ENCODE measurements at regions not wholly inside any gene's neighbourhood (a gene's known extent, or its start where the extent isn't known, plus 50 kb on each side); places are given as distances from the start of the nearest gene placed in this dataset.

DNA sequence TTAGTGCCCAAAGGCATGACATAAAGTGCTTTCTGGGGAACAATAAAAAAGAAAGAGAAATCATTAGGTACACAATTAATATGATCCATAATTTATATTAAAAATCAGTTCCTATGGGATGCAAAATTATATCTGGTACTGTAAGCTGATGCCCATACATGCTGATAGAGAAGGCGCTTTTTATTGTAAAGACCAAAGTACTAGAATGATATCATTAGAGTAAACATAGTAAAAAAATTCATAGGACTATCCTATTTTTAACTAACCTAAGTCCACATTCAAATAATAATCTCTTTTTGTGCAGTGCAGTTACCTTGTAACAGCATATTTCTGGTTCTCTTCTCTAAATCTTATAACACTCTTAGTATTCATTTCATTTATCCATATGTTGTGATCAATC, 252.2 kb downstream of the ASXL3 start:
- no peak for TF ChIP-seq NR2C2 (CRISPR knock-in tag; IDR thresholded peaks at IDR 0.05)
- no peak for TF ChIP-seq ATF6 (CRISPR knock-in tag; IDR thresholded peaks at IDR 0.05)
- no peak for TF ChIP-seq CTCF (IDR thresholded peaks at IDR 0.05)
- TF ChIP-seq SP1 (CRISPR knock-in tag; conservative IDR thresholded peaks at IDR 0.05): no peak
- no peak for TF ChIP-seq ZNF121 (CRISPR knock-in tag; IDR thresholded peaks at IDR 0.05)
- TF ChIP-seq SMAD3 (CRISPR knock-in tag; IDR thresholded peaks at IDR 0.05; ENCODE audit: borderline replicate concordance): no peak
- no peak for TF ChIP-seq ZNF281 (CRISPR knock-in tag; IDR thresholded peaks at IDR 0.05)
- TF ChIP-seq NFYB (CRISPR knock-in tag; conservative IDR thresholded peaks at IDR 0.05; ENCODE audit: low read depth): no peak
- no peak for TF ChIP-seq JUN (CRISPR knock-in tag; IDR thresholded peaks at IDR 0.05)
- no peak for TF ChIP-seq FOXJ3 (CRISPR knock-in tag; IDR thresholded peaks at IDR 0.05; ENCODE audit: borderline replicate concordance)
- TF ChIP-seq, protein P1, sequence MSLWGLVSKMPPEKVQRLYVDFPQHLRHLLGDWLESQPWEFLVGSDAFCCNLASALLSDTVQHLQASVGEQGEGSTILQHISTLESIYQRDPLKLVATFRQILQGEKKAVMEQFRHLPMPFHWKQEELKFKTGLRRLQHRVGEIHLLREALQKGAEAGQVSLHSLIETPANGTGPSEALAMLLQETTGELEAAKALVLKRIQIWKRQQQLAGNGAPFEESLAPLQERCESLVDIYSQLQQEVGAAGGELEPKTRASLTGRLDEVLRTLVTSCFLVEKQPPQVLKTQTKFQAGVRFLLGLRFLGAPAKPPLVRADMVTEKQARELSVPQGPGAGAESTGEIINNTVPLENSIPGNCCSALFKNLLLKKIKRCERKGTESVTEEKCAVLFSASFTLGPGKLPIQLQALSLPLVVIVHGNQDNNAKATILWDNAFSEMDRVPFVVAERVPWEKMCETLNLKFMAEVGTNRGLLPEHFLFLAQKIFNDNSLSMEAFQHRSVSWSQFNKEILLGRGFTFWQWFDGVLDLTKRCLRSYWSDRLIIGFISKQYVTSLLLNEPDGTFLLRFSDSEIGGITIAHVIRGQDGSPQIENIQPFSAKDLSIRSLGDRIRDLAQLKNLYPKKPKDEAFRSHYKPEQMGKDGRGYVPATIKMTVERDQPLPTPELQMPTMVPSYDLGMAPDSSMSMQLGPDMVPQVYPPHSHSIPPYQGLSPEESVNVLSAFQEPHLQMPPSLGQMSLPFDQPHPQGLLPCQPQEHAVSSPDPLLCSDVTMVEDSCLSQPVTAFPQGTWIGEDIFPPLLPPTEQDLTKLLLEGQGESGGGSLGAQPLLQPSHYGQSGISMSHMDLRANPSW (CRISPR knock-in tag; conservative IDR thresholded peaks at IDR 0.05; ENCODE audit: low read depth): no peak
- TF ChIP-seq ZBTB43 (CRISPR knock-in tag; IDR thresholded peaks at IDR 0.05): no peak

Measured in WTC11 (cell line).